GM18507 (cell line): ENCODE measurements at regions not wholly inside any gene's neighbourhood (a gene's known extent, or its start where the extent isn't known, plus 50 kb on each side); places are given as distances from the start of the nearest gene placed in this dataset.

Experiments
- DNase-seq: peaks from one replicate; pipeline ENCODE4 v3.0.0; 2011; ENCODE audit warnings: low read depth; ENCODE audit not compliant: insufficient read length; ENCODE audit errors: extremely low spot score
- FAIRE-seq: peaks from 2 replicates; lab custom pipeline; 2011; peaks lifted over from hg19 to GRCh38; lab: Jason Lieb, UNC

GRCh38 chr12:22881878-22882385 is 257.0 kb downstream of the ETNK1 start:
- FAIRE-seq: no peak
- no peak for DNase-seq

GRCh38 chr12:22882559-22882958 is 257.6 kb downstream of the ETNK1 start:
- DNase-seq (no peak), FAIRE-seq (no peak)

GRCh38 chr12:22893878-22894277 is 268.9 kb downstream of the ETNK1 start:
- no peak for FAIRE-seq
- no peak for DNase-seq

- FAIRE-seq: no peak
- no peak for DNase-seq
Measured at GRCh38 chr12:22899184-22899583, 274.2 kb downstream of the ETNK1 start.

GRCh38 chr12:22900401-22900800 is 275.4 kb downstream of the ETNK1 start:
- DNase-seq (no peak), FAIRE-seq (no peak)

- DNase-seq (no peak), FAIRE-seq (no peak)
Measured at GRCh38 chr12:22904485-22904884, 279.5 kb downstream of the ETNK1 start.

GRCh38 chr12:22916241-22916640 is 291.3 kb downstream of the ETNK1 start:
- no peak for DNase-seq
- FAIRE-seq: no peak

- no peak for FAIRE-seq
Measured at GRCh38 chr12:22916815-22917214, 291.8 kb downstream of the ETNK1 start.

GRCh38 chr12:22919883-22920282 is 294.9 kb downstream of the ETNK1 start:
- FAIRE-seq: no peak
- DNase-seq: no peak

More at GRCh38 chr12:22916815-22917214, 291.8 kb downstream of the ETNK1 start:
- no peak for DNase-seq

GRCh38 chr12:22923768-22924167 is 298.8 kb downstream of the ETNK1 start:
- FAIRE-seq (no peak), DNase-seq (no peak)

- FAIRE-seq: no peak
- no peak for DNase-seq
Measured at GRCh38 chr12:22924391-22924790, 299.4 kb downstream of the ETNK1 start.

GRCh38 chr12:22925623-22926022 is 300.7 kb downstream of the ETNK1 start:
- DNase-seq (no peak), FAIRE-seq (no peak)

- no peak for FAIRE-seq
- DNase-seq: no peak
Measured at GRCh38 chr12:22932431-22932830, 307.5 kb downstream of the ETNK1 start.

GRCh38 chr12:22935090-22935489 is 310.1 kb downstream of the ETNK1 start:
- FAIRE-seq (no peak), DNase-seq (no peak)

GRCh38 chr12:22935501-22935900 is 310.5 kb downstream of the ETNK1 start:
- FAIRE-seq (no peak), DNase-seq (no peak)

- FAIRE-seq: no peak
Measured at GRCh38 chr12:22938323-22938722, 313.4 kb downstream of the ETNK1 start.

GRCh38 chr12:22951206-22951605 is 326.2 kb downstream of the ETNK1 start:
- DNase-seq (no peak), FAIRE-seq (no peak)

More at GRCh38 chr12:22938323-22938722, 313.4 kb downstream of the ETNK1 start:
- DNase-seq: no peak

- DNase-seq (no peak), FAIRE-seq (no peak)
Measured at GRCh38 chr12:22956690-22957089, 331.7 kb downstream of the ETNK1 start.

GRCh38 chr12:22967171-22967570 is 342.2 kb downstream of the ETNK1 start:
- DNase-seq (no peak), FAIRE-seq (no peak)

GRCh38 chr12:22969521-22969920 is 344.6 kb downstream of the ETNK1 start:
- FAIRE-seq (no peak), DNase-seq (no peak)

GRCh38 chr12:22971247-22971646 is 346.3 kb downstream of the ETNK1 start:
- FAIRE-seq: no peak
- DNase-seq: no peak

- DNase-seq (no peak), FAIRE-seq (no peak)
Measured at GRCh38 chr12:22971701-22972191, 346.8 kb downstream of the ETNK1 start.
